HAP-1 (cell line): ENCODE measurements at regions not wholly inside any gene's neighbourhood (a gene's known extent, or its start where the extent isn't known, plus 50 kb on each side); places are given as distances from the start of the nearest gene placed in this dataset.

ENCODE experiments used
- DNase-seq, 2 experiments: peaks; one replicate each; pipeline ENCODE4 v3.0.0-alpha.2; 2016 to 2020; ENCODE audit warnings: low spot score in 2 of 2
- H3K27me3 ChIP-seq: fragments of 250-450 bp; sonication (Bioruptor Pico); 2 replicates; pipeline ENCODE4 v1.5.1; 2020; ENCODE audit warnings: low read depth, mild to moderate bottlenecking, moderate library complexity
- H3K36me3 ChIP-seq: fragments of 250-450 bp; sonication (Bioruptor Pico); replicated peaks from 2 replicates; pipeline ENCODE4 v1.5.1; 2020; ENCODE audit warnings: mild to moderate bottlenecking
- H3K4me1 ChIP-seq: fragments of 250-450 bp; sonication (Bioruptor Pico); 2 replicates; pipeline ENCODE4 v1.5.1; 2020; ENCODE audit warnings: mild to moderate bottlenecking
- H3K4me3 ChIP-seq: fragments of 250-450 bp; sonication (Bioruptor Pico); 2 replicates; pipeline ENCODE4 v1.5.1; 2020; ENCODE audit warnings: mild to moderate bottlenecking, moderate library complexity
- H3K9me3 ChIP-seq: fragments of 250-450 bp; sonication (Bioruptor Pico); 2 replicates; pipeline ENCODE4 v1.5.1; 2020; ENCODE audit warnings: mild to moderate bottlenecking, moderate library complexity
- in situ Hi-C: fragments of 300-500 bp; cut with MboI; formaldehyde crosslinking; loops from 3 replicates; pipeline ENCODE4 v1.14.3; 2020; ENCODE audit warnings: low sequenced_read_pairs, inconsistent platforms, mixed read lengths

DNA sequence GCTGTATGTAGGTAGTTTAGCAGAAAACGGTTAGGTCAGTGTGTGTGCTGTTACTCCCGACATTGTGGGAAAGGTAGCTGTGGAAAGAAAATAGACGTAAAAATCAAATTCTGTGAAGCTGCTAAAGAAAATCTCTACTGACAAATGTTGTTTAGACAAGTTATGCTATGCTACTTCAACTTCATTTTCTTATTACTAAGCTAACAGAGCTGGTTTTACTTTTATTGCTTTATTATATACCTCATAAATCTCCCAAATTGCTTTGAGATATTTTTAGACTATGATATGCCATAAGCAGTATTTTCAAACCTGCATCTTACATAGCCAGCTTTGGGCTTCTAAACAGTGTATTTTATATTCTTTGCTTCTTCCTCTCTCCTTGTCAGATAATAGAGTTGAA lies 108.2 kb upstream of the PACRGL start:
- Histone ChIP-seq H3K27me3 (no peaks in the 10 kb centered on the region), H3K9me3 (no peaks in the 10 kb centered on the region), H3K36me3 (no peaks in the 10 kb centered on the region), H3K4me1 (peaks cover 9% of the 10 kb centered on the region), H3K4me3 (no peak overlapping the region)
- no peak for DNase-seq
- in situ Hi-C loops, result no loop called here

DNA sequence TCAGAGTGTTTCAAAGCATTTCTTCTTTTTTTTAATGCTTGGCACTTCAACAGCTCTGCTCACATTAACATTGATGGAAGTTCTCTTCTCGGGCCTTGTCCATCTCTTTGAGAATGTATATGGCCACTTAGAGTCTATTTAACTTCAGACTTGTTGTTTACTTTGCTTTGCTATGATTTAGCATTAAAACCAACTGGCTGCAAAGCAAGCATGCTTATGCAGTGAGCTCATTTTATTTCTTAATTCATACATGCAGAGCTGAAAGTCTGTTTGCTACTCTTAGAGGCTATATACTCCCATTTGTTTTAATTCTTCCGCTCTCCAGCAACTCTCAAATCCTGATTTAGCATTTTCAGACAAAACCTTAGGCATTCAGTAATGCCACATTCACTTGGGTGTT lies 107.6 kb upstream of the PACRGL start:
- no peaks in the 10 kb centered on the region for H3K27me3 ChIP-seq
- H3K9me3 ChIP-seq, result no peaks in the 10 kb centered on the region
- in situ Hi-C loops, result no loop called here
- DNase-seq, result no peak
- no peak overlapping the region for H3K4me3 ChIP-seq
- H3K4me1 ChIP-seq, result peaks cover 9% of the 10 kb centered on the region
- no peaks in the 10 kb centered on the region for H3K36me3 ChIP-seq

DNA sequence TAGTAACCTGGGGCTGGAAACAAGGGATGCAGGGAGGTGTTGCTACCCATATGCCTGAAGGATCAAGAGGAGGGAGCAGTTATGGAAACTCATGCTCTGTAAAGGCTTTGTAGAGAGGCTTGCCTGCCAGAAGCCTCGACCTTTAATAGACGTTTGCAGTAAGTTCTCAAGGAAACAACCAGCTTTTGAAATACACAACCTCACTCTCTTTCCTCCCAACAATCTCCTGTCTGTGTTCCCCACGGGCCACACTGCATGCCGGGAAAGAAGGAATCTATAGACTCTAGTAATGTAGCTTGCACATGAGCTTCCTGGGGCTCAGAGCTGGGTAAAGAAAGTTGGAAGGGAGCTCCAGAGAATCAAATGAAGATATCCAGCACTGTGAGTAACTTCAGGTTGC lies 101.6 kb upstream of the PACRGL start:
- Histone ChIP-seq H3K9me3 (no peaks in the 10 kb centered on the region), H3K27me3 (no peaks in the 10 kb centered on the region), H3K4me1 (no peaks in the 10 kb centered on the region), H3K36me3 (no peaks in the 10 kb centered on the region), H3K4me3 (no peak overlapping the region)
- in situ Hi-C loops, result no loop called here
- DNase-seq, result no peak

DNA sequence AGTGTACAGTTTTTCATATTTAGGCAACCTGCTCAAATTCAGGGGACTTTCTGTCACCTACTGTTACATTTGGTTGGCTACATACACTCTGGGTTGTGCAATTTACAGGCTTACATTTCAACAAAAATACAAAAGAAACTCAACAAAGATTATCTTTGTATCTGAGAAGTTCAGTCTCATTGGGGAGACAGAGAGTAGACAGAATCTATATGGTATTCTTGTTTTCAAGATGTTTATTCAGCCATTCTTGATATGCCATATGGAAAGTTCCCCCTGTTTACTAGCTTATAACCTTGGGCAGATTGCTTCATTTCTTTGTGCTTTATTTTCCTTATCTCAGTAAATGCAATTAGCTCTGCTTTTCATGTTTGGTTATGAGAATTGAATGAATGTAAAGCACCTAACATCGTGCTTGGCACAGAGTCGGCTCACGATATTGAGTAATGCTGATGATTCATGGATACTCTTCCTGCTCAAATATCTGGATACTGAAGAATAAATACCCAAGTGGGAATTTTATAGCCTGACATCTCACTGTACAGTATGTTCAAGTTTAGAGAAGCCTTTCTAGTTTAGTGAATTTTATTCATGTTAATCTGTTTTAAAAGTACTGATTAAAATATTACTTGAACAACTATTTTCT lies 96.5 kb upstream of the PACRGL start:
- H3K27me3 ChIP-seq, result no peaks in the 10 kb centered on the region
- no peak overlapping the region for H3K4me3 ChIP-seq
- no peaks in the 10 kb centered on the region for H3K36me3 ChIP-seq
- in situ Hi-C loops, result no loop called here
- DNase-seq, result no peak
- no peaks in the 10 kb centered on the region for H3K4me1 ChIP-seq
- no peaks in the 10 kb centered on the region for H3K9me3 ChIP-seq

DNA sequence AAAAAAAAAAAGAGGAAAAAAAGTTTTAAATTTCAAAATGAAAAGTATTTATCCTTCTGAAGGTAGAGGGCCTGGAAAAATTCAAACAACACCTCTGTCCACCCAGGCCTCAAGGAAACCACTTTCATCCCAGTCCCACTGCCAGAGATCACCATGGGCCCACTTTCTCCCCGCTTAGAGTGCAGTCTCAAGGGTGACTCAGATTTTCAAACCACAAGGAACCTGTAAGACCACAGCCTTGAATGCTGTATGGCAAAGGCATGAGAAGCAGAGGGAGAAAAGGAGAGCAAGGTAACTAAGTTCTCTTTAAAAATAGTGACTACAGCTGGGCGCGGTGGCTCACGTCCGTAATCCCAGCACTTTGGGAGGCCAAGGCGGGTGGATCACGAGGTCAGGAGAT lies 87.9 kb upstream of the PACRGL start:
- Histone ChIP-seq H3K4me1 (no peaks in the 10 kb centered on the region), H3K27me3 (no peaks in the 10 kb centered on the region), H3K9me3 (no peaks in the 10 kb centered on the region), H3K4me3 (no peak overlapping the region), H3K36me3 (no peaks in the 10 kb centered on the region)
- no peak for DNase-seq
- in situ Hi-C loops, result no loop called here

DNA sequence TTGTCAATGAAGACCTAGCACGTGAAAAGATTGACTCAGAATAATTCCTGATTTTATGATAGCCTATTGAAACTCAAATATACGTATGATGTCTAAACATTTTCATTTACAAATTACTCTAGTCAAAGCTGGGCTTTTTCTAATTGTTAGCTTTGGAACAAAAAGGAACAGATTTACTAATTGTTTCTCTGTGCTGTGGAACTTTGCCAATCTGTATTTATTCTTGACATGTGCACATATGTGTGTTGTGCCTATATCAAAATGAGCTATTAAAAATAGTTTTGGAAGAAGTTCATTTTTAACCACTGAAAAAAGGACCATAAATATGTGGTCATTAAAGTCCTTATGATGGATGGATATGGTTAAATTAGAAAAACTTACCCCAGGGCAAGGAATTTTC lies 85.4 kb upstream of the PACRGL start:
- Histone ChIP-seq H3K36me3 (no peaks in the 10 kb centered on the region; the same call in 1 of the 2 replicates), H3K9me3 (no peaks in the 10 kb centered on the region), H3K4me1 (no peaks in the 10 kb centered on the region), H3K27me3 (no peaks in the 10 kb centered on the region), H3K4me3 (no peak overlapping the region)
- DNase-seq, result no peak
- in situ Hi-C loops, result no loop called here

DNA sequence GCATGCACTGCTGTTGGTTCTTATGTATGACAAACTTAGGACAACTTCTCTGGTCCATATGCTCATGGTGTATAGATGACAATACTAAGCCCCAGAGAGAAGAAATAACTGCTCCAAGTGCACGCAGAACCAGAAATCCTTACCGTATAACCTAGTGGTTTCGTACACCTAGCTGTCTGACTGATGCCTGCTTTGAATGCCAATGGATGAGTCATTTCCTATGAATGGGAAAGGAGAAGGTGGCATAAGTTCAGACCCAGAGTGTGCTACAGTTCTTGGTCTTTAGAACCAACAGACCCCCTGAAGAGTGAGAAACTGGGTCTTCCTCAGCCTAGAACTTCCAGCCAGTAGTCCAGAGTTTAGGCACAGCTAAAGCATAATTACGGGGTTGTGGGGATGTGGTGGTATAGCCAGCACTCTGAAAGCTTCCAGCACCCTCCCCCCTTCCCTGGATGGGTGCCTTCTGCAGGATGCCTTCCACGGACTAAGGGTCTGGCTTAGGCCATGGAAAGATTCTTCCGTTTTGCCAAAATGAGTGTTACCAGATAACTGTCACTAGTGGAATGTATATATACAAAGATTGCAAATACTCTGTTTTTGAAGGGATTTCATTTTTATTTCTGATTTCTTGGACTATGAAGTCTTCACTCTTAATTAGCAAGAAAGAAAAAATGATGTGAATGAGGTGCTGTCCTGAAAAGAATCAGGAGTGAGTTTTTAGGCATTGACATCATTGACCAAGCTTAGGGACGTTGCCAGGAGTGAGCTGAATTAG lies 84.6 kb upstream of the PACRGL start:
- DNase-seq, result no peak
- Histone ChIP-seq H3K27me3 (no peaks in the 10 kb centered on the region), H3K36me3 (no peaks in the 10 kb centered on the region; the same call in 1 of the 2 replicates), H3K4me1 (no peaks in the 10 kb centered on the region), H3K9me3 (no peaks in the 10 kb centered on the region), H3K4me3 (no peak overlapping the region)
- in situ Hi-C loops, result no loop called here

DNA sequence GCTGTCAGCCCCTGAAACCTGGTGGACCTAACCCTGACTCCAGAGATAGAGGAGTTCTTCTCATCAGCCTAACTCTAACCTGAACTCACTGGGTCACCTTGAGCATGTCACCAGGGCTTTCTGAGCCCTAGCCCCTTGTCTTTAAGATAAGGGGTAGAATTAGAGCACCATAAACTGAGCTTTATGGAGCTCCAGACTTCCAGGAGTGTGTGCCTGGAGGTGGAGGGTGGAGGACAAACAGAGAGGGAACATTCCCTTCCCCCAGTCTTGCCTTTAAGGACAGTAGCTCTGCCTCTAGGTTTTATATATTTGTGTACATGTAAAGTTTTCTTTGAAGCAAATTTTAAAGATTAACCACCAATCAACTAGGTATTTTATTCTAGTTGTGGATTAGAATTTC lies 83.9 kb upstream of the PACRGL start:
- Histone ChIP-seq H3K36me3 (no peaks in the 10 kb centered on the region; the same call in 1 of the 2 replicates), H3K4me1 (no peaks in the 10 kb centered on the region), H3K9me3 (no peaks in the 10 kb centered on the region), H3K27me3 (no peaks in the 10 kb centered on the region), H3K4me3 (no peak overlapping the region)
- no peak for DNase-seq
- in situ Hi-C loops, result no loop called here

DNA sequence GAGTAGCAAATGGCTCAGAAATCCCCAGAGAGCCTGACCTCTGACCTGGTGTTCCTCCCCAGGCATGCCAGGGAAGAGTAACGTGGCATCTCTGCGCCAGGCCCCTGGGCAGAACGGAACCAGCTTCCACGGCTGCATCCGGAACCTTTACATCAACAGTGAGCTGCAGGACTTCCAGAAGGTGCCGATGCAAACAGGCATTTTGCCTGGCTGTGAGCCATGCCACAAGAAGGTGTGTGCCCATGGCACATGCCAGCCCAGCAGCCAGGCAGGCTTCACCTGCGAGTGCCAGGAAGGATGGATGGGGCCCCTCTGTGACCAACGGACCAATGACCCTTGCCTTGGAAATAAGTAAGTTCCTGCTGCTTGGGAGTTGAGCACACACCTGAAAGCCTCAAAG lies 83.4 kb upstream of the PACRGL start:
- Histone ChIP-seq H3K4me3 (no peak overlapping the region), H3K4me1 (no peaks in the 10 kb centered on the region), H3K36me3 (no peaks in the 10 kb centered on the region; the same call in 1 of the 2 replicates), H3K27me3 (no peaks in the 10 kb centered on the region), H3K9me3 (no peaks in the 10 kb centered on the region)
- no peak for DNase-seq
- in situ Hi-C loops, result no loop called here

DNA sequence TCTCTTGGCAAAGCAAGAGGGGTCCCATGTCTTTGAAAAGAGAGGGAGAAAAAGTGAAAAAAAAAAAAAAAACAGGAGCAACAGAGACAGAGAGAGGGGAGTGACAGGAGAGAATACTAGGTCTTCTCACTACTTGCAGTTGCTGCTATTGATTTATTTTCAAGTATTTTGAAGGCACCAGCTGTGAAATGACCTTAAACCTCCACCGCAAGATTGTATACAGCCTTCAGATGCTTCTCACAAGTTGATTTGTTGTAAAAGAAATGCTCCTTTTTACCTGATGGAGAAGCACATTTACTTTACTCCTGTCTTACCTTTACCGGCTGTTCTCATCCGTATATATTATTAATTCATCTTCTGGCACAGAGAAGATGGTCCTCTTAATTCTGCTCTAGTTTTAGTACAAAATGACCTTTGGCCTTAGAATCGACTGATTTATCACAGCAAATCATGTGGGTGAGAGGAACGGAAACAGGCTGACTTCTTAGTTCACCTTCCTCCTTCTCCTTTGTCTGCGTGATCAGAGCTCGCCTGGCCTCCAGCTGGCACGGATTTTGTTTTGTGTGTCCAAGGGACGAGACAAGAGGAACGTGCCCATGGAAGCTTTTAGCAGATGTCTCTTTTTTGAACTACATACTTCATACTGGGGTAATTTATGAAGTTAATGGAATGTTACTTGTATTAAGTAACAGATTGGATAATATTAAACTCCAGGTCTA lies 82.4 kb upstream of the PACRGL start:
- no peak for DNase-seq
- no peaks in the 10 kb centered on the region; the same call in 1 of the 2 replicates for H3K36me3 ChIP-seq

DNA sequence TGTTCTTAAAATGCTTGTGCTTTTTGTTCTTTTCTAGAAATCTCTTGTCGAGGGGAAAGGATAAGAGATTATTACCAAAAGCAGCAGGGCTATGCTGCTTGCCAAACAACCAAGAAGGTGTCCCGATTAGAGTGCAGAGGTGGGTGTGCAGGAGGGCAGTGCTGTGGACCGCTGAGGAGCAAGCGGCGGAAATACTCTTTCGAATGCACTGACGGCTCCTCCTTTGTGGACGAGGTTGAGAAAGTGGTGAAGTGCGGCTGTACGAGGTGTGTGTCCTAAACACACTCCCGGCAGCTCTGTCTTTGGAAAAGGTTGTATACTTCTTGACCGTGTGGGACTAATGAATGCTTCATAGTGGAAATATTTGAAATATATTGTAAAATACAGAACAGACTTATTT lies 81.5 kb upstream of the PACRGL start:
- Histone ChIP-seq H3K4me3 (no peak overlapping the region), H3K27me3 (no peaks in the 10 kb centered on the region), H3K9me3 (no peaks in the 10 kb centered on the region), H3K36me3 (no peaks in the 10 kb centered on the region; the same call in 1 of the 2 replicates), H3K4me1 (no peaks in the 10 kb centered on the region)
- in situ Hi-C loops, result no loop called here
- peak in 1 of 2 experiments; percentile 10 for DNase-seq

More for the DNA sequence above, 82.4 kb upstream of the PACRGL start:
- H3K4me1 ChIP-seq, result no peaks in the 10 kb centered on the region
- in situ Hi-C loops, result no loop called here
- no peak overlapping the region for H3K4me3 ChIP-seq
- no peaks in the 10 kb centered on the region for H3K27me3 ChIP-seq
- H3K9me3 ChIP-seq, result no peaks in the 10 kb centered on the region

DNA sequence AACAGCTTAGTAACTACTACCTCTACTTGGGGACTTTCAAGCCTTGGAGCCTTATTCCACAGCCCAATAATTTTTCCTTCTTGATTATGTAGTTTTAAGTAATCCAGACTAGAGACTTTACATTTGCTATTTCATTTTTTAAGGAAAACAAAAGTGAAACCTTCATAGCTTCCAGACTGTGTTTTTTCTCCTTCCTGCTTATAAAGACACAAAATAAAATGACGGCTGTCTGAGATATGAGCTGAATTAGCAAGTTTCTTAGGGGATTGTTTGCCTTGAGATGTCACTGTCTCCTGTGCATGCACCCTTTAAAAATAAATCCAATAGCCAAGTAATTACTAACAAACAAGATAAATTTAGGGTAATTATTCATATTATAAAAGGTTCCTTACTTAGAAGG lies 78.8 kb upstream of the PACRGL start:
- H3K36me3 ChIP-seq, result no peaks in the 10 kb centered on the region; the same call in 1 of the 2 replicates
- in situ Hi-C loops, result no loop called here
- DNase-seq, result no peak
- no peaks in the 10 kb centered on the region for H3K9me3 ChIP-seq
- H3K4me1 ChIP-seq, result no peaks in the 10 kb centered on the region
- H3K4me3 ChIP-seq, result no peak overlapping the region
- no peaks in the 10 kb centered on the region for H3K27me3 ChIP-seq

DNA sequence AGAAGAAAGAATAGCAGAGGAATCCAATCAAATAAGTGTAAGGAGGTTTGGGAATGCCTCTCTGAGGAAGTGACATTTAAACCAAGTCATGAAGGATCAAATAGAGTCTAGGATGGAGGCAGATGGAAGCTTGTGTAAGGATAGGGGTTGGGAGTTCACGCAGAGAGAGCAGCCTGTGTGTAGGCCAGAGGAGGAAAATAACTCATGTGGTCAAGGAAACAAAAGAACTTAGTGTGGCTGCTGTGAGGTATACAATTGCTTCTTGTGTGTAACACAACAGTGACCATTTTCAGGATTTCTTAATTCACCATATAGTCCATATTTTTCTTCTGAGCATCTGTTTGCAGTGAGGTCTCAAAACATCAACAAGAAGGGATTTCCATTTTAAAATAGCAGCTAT lies 77.6 kb upstream of the PACRGL start:
- Histone ChIP-seq H3K4me1 (no peaks in the 10 kb centered on the region), H3K4me3 (no peak overlapping the region), H3K9me3 (no peaks in the 10 kb centered on the region), H3K36me3 (no peaks in the 10 kb centered on the region; the same call in 1 of the 2 replicates), H3K27me3 (no peaks in the 10 kb centered on the region)
- in situ Hi-C loops, result no loop called here
- DNase-seq, result no peak

DNA sequence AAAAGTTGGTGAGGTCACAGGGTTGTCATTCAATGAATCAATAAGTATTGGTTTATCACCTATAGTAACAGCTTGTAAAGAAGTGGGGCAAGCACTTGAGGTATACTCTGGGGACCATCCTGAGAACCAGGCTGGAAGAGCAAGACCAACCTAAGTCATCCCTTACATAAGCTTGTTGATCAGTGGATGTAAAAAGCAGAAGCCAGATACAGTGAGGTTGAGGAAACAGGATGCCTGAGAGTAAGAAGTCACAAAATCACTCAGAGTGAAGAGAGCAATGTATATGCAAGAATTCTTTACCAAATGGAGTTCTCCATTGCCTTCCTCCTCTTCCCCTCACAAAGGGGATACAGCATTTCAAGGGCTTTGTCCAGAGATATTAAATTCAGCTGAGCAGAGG lies 76.3 kb upstream of the PACRGL start:
- Histone ChIP-seq H3K36me3 (no peaks in the 10 kb centered on the region; the same call in 1 of the 2 replicates), H3K4me3 (no peak overlapping the region), H3K27me3 (no peaks in the 10 kb centered on the region), H3K4me1 (no peaks in the 10 kb centered on the region; the same call in 1 of the 2 replicates), H3K9me3 (no peaks in the 10 kb centered on the region)
- in situ Hi-C loops, result no loop called here
- DNase-seq, result no peak
